ENCODE measurements at regions not wholly inside any gene's neighbourhood (a gene's known extent, or its start where the extent isn't known, plus 50 kb on each side); places are given as distances from the start of the nearest gene placed in this dataset.

GRCh38 chr22:48605856-48606481 is 1221.7 kb downstream of the BRD1 start:
- in situ Hi-C loops (cut with MboI; ENCODE audit: low sequenced_read_pairs), result no loop called here

GRCh38 chr22:48605125-48605524 is 1222.5 kb downstream of the BRD1 start:
- in situ Hi-C loops (cut with MboI; ENCODE audit: low sequenced_read_pairs), result no loop called here

DNA sequence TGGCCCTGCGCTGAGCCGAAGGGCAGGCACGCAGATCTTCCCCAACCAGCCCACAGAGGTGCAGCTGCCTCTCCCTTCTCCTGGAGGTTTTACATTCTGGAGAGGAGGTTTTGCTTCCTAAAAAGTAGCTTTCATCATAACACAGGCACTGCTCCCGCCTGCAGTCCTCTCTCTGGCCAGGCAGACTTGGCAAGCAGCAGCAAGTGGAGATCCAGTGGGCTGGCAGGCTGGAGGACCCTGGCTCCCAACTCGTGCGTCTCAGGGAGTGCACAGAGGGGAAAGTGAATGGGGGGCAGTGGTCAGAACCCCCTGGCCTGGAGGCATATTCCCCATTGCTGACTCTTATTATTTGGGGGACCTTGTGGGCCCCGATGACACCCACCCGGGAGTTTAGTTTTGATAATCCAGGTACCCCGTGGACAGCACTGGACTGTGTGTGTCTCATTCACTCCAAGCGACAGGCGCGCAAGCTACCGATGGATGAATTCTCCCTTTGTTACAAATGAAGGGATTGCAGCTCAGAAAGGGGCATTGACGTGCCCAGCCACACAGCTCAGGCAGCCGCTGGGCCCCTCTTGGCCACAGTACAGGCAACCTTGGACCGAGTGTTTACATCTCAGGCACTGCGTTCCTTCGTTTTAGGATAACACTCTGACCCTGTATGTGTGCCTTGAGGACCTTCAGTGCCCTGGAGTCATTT is 1223.9 kb downstream of the BRD1 start:
- in situ Hi-C loops (cut with MboI; ENCODE audit: low sequenced_read_pairs), result no loop called here

DNA sequence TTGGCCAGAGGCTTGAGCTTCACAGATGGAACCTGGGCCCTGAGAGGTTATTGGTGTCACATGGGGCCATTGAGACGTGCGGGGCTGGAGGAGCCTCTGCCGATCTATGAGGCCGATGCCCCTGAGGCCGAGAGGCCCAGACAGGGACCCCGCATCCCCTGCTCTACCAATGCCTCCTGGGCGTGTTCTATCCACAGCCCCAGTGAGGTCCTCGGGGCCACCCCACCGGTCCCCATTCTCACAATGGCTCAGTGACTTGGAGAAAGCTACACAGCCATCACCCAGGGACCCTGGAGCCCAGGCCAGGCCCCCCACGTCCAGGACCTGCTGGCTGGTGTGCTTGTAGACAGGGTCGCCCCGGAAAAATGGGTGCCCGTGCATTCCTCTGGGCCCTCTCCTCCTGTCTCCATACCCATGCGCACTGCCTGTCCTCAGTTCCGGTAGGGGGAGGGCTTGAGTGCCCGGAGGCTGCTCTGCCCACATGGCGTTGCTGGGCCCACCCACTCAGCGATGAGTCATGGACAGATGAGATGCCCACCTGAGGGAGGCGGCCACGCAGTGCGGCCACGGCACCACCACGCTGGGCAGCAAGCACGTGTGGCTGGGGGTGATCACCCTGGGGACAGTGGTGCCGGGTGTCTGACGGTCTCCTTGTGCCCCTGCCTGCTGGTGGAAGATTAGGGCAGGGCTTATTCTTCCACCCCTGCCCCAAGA is 1224.7 kb downstream of the BRD1 start:
- in situ Hi-C loops (cut with MboI; ENCODE audit: low sequenced_read_pairs), result no loop called here

- in situ Hi-C loops (cut with MboI; ENCODE audit: low sequenced_read_pairs), result no loop called here
Measured at GRCh38 chr22:48600681-48601080, 1227.0 kb downstream of the BRD1 start.

- in situ Hi-C loops (cut with MboI; ENCODE audit: low sequenced_read_pairs), result no loop called here
Measured at GRCh38 chr22:48600171-48600570, 1227.5 kb downstream of the BRD1 start.

DNA sequence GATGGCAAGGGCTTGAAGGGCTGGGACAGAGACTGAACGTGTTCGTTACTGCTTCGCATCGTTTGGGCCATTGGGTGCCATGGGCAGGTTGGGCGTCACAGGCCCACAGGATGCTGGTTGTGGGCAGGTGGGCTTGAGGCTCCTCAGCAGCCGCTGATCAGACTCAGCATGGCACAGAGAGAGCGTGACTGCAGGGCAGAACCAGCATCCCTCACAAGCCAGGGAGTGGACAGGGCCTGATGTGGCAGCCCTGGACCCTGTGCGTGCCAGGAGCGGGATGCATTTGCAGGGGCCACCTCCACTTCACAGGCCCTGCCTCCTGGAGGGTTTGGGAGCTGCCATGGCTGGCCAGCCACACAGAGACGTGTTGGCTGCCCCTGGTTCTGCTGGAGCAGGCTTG is 1228.3 kb downstream of the BRD1 start:
- in situ Hi-C loops (cut with MboI; ENCODE audit: low sequenced_read_pairs), result no loop called here

GRCh38 chr22:48596111-48596850 is 1231.4 kb downstream of the BRD1 start:
- in situ Hi-C loops (cut with MboI; ENCODE audit: low sequenced_read_pairs), result no loop called here

GRCh38 chr22:48595511-48595905 is 1232.2 kb downstream of the BRD1 start:
- in situ Hi-C loops (cut with MboI; ENCODE audit: low sequenced_read_pairs), result no loop called here

DNA sequence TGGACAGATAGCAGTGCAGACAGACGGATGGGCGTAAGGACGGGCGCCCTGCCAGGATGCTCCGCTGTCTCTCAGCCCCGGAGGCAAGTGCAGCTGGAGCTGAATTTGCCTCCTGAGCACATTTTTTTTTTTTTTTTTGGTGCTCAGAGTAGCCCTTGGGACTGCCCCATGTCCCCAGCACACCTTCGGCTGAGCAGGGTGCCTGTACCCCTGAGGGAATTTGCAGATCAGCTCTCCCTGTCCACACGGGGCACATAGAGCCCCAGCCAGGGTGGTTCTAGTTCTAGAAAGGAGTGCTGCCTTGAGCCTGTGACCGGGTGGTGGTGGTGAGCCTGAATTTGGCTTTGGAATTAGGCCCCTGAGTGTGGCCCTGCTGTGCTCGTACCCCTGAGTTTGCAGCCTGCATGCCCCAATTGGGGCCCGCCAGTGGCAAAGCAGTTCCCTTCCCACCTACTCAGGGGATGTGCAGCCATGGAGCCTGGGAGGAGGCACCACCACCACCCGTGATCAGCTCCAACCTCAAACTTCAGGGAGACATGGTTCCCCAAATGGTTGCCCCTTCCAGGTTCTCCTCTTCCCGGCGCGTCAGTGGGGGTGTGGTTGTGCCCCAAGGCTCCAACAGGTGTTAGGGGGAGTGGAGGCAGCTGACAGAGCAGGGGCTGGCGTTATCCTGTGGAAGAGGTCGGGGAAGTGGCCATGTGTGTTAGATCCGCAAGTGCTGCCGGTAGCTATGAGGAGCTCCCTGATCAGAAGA is 1232.7 kb downstream of the BRD1 start:
- in situ Hi-C loops (cut with MboI; ENCODE audit: low sequenced_read_pairs), result no loop called here

DNA sequence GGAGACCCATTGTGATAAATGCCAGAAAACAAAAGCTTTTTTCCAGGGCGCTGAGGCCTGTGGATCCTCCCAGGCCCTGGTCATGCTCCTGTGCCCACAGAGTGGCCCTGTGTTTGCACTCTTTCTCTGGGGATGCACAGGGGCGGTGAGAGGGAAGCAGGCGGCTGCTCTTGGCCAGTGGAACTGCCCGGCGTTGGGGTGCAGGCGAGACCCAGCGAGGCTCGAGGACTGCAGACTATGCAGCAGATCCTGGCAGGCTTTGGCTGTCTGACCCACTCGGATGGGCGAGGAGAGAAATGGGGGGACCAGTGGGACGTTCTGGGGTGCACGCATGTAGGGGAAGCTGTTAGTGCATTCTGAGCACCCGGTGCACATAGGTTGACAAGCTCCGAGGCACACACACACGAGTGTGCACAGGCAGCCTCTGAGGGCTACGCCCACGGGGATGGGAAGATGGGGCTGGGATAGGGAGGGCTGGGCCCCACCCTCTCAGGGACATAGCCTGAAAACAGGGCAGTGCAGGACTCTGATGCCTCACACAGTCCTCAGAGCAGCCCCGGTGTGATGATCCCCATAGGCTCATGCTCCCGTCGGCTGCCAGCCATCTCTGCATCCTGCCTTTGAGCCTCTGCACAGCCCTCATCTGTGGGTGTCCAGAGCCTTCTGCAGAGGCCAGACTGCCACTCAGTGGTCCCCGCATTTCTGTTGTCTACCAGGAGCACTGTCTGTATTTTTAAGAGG is 1233.5 kb downstream of the BRD1 start:
- in situ Hi-C loops (cut with MboI; ENCODE audit: low sequenced_read_pairs), result no loop called here

GRCh38 chr22:48593551-48593950 is 1234.1 kb downstream of the BRD1 start:
- in situ Hi-C loops (cut with MboI; ENCODE audit: low sequenced_read_pairs), result no loop called here

DNA sequence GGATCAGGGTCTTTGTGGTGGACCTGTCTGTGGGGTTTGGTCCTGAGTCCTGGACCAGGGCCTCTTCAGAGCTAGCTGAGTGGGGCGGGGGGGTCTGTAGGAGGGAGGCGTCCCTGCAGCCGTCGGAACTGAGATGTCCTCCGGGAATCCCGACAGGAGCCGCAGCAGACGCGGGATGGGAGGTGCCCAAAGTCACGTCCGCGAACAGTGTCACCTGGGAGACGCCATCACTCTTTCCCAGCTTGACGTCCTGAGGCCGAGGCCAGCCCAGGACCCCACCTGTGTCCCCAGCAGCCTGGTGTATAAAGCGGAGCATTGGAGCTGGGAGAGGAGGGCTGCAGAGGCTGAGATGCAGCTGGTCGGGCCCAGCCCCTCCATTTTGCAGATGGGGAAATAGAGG is 1234.7 kb downstream of the BRD1 start:
- in situ Hi-C loops (cut with MboI; ENCODE audit: low sequenced_read_pairs), result no loop called here

DNA sequence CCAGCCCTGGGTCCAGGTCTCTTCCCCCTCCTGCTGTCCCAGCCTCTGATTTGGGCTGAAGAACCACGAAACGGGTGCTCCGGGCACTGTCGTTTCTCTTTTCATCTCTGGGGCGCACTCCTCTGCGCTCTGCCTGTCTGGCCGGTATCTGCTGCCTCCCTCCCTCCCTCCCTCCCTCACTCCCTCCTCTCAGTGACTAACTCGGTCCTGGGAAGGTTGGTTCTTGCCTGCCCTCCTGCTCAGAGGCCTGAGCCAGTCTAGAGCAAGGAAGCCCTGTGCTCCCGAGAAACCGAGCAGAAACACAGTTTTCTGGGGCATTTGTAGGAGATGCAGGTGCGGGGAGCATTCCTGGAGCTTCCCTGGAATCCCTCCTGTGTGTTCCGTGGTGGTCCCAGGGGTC is 1235.2 kb downstream of the BRD1 start:
- in situ Hi-C loops (cut with MboI; ENCODE audit: low sequenced_read_pairs), result no loop called here

DNA sequence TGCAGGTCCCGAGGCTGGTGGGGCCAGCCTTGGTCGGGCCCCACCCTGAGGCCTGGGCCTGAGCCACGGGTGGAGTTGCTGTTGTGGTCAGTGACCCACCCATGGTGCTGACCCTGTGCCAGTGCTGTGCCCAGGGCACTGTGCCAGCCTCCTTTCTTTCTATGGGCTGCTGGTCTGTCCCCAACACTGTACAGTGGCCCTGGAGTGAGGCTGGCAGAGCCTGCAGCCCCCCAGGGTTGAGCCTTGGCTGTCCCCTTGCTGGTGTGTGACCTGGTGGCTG is 1235.7 kb downstream of the BRD1 start:
- in situ Hi-C loops (cut with MboI; ENCODE audit: low sequenced_read_pairs), result no loop called here

DNA sequence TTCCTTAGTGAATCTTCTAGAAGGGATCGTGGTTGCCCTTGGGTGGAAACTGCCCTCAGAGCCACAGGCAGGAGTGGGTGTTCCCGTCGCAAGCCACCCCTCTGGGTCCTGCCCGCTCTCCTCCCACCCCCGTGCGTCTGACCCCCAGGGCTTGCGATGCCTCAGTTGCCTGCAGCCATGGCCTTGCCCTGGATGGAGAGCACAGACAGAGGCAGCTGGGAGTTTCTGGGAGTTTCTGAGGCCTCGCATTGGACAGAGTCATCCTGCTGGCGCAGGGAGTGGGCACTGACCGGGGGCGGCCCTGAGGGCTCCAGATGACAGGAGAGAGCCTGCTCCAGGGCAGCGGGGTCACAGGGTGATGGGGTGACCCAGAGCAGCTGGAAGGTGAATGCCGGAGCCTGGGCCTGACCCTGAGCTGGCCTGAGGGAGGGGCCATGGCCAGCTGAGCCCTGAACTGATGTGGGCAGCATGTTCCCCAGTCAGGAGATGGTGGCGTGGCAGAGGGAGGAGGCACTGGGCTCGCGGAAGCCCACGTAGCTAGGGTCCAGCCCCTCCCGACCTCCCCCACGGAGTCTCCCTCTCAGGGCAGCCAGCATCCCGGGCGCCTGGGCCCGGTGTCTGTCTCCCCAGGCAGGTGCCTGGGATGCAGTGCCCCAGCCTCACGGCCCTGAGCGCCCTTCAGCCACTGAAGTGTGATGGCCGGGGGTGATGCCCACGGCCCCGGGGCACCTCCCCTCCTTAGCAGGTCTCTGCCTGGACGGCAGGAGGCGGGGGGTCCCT is 1236.2 kb downstream of the BRD1 start:
- in situ Hi-C loops (cut with MboI; ENCODE audit: low sequenced_read_pairs), result no loop called here

DNA sequence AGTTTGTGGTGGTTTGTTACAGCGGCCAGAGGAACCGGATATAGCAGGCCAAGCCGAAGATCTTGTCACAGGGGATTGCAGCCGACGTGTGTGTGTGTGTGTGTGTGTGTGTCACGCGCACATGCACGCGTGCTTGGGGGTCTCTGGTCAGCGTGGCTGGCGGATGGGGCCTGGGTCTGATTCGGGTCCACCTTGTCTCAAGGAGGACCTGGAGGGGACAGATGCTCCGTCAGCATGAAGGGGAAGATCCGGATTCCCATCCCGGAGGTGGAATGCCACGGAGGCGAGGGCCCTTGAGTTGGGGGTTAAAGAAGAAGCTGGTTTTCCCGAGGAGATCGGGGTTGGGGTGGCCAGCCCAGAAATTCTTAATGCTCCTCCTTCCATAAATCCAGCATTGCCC is 1237.8 kb downstream of the BRD1 start:
- in situ Hi-C loops (cut with MboI; ENCODE audit: low sequenced_read_pairs), result no loop called here

DNA sequence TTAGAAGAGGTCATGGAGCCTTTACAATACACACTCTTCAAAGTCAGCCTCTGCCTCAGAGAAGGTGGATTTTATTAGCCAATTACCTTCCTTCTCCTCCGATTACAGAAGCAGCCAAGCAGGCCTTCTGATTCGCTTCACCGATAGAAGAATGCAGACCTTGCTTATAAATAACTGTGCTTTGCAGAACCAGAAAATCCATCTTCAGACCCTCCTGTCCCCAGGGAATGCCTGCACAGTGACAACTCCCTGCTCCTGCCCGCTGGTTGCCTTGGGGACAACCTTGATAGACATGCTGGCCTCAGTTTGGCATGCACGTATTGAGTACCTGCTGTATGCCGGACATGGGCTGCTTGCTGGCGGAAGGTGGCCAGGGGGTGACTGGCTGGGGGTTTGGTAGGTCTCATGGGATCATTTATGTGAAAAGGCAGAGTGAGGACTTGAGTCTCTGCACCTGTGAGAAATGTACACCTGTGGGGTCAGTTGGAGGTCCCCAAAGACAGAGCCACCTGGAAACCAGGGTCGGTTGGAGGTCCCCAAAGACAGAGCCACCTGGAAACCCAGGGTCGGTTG is 1238.7 kb downstream of the BRD1 start:
- in situ Hi-C loops (cut with MboI; ENCODE audit: low sequenced_read_pairs), result no loop called here

GRCh38 chr22:48588151-48588877 is 1239.4 kb downstream of the BRD1 start:
- in situ Hi-C loops (cut with MboI; ENCODE audit: low sequenced_read_pairs), result no loop called here
